Fibroblast of mammary gland (primary cell): ENCODE measurements at regions not wholly inside any gene's neighbourhood (a gene's known extent, or its start where the extent isn't known, plus 50 kb on each side); places are given as distances from the start of the nearest gene placed in this dataset.
"Not testable (repeated sequence)": the region's sequence is repeated elsewhere in the genome, so short reads cannot be mapped to it uniquely, and the experiment has no call there.

ENCODE experiments used
- DNase-seq: peaks from one replicate; pipeline ENCODE4 v3.0.0-alpha.2; 2010; ENCODE audit warnings: low read depth
- H3K4me3 ChIP-seq: 2 replicates; pipeline ENCODE4 v1.5.1; 2011; ENCODE audit warnings: low read depth, mild to moderate bottlenecking, low read length, moderate library complexity; ENCODE audit not compliant: control insufficient read depth
- TF ChIP-seq, protein P1 (sequence below): conservative IDR thresholded peaks from 2 replicates; pipeline ENCODE4 v1.5.1; 2011; ENCODE audit warnings: low read depth, low read length, inconsistent platforms; ENCODE audit not compliant: control insufficient read depth, insufficient read depth

DNA sequence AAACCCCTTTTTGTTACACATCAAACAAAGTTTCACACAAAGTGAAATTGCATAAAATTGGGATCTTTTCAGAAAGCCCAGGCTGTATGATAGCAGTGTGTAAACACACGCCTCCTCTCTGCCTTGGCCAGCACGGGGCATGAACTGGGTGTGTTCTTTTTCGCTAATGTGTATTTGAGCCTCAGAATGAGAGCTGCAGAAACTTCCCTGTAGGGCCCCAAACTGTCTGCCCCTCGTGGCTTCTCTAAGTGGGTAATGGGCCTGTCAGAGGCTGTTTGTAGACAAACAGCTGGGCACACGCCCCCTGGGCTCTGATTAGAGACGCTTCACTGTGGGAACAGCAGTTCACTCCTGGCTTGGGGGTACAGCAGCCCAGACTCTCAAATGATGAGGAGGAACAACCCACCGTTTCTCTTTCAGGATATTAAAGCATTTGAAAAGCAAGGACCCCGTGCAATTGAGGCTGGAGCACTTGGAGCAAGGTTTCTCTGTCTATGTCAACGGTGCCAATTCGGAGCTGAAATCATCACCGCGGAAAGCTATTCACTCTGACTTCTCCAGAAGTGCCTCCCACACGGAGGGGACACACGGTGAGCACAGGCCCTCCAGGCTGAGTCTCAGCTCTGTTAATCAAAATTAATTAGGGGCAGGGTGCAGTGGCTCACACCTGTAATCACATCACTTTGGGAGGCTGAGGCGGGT lies 78.4 kb downstream of the KATNIP start:
- TF ChIP-seq, protein P1, sequence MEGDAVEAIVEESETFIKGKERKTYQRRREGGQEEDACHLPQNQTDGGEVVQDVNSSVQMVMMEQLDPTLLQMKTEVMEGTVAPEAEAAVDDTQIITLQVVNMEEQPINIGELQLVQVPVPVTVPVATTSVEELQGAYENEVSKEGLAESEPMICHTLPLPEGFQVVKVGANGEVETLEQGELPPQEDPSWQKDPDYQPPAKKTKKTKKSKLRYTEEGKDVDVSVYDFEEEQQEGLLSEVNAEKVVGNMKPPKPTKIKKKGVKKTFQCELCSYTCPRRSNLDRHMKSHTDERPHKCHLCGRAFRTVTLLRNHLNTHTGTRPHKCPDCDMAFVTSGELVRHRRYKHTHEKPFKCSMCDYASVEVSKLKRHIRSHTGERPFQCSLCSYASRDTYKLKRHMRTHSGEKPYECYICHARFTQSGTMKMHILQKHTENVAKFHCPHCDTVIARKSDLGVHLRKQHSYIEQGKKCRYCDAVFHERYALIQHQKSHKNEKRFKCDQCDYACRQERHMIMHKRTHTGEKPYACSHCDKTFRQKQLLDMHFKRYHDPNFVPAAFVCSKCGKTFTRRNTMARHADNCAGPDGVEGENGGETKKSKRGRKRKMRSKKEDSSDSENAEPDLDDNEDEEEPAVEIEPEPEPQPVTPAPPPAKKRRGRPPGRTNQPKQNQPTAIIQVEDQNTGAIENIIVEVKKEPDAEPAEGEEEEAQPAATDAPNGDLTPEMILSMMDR, result no peak
- no peak overlapping the region for H3K4me3 ChIP-seq
- no peak for DNase-seq

DNA sequence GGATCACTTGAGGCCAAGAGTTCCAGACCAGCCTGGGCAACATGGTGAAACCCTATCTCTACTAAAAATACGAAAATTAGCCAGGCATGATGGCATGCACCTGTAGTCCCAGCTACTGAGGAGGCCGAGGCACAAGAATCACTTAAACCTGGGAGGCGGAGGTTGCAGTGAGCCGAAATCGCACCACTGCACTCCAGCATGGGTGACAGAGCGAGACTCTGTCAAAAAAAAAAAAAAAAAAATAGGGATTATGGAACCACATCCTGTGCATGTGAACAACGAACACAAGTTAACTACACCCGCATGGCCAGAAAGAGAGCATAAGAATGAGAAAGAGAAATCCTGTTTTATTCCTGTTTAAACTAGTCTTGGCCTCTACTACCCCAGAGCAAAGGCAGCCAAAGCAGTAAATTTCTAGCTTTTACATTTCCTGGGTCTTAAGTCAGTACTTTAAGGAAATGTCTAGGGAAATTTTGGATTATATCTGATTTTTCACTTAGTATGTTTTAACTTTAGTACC lies 79.1 kb downstream of the KATNIP start:
- DNase-seq, H3K4me3 ChIP-seq: not testable (repeated sequence)

DNA sequence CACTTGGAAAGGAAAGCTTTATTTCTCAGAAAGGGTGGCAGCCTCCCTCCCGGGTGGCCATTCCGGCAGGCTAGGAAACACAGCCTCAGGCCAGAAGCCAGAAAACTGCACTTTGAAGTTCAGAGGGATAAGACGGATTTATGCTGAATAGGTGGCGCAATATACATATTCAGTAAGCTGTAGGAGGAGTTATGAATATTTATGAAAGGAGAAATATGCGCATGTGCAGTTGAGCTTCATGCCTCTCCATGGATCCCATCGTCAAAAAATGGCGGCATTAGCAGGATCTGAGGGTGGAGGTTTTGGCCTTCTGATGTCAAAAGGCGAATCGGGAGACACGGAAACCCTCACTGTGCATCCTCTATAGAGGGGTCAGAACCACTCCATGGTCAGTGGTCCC lies 82.3 kb downstream of the KATNIP start:
- no peak for DNase-seq
- H3K4me3 ChIP-seq, result no peak overlapping the region
- TF ChIP-seq, protein P1, result no peak

DNA sequence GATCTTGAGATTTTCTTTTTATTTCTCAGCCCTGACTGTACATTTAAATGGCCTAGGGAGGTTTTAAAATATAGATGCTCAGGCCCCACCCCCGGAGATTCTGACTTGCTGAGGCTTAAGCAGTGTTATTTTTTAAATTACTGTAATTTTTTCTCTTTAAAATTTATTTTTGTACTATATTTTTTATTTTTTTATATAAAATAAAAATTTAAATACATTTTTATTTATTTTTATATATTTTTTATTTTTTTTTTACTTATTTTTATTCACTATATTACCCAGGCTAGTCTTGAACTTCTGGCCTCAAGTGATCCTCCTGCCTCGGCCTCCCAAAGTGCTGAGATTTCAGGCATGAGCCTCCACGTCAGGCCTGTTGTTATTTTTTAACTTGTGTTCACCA lies 83.3 kb downstream of the KATNIP start:
- no peak overlapping the region for H3K4me3 ChIP-seq
- TF ChIP-seq, protein P1, result no peak
- DNase-seq, result no peak

DNA sequence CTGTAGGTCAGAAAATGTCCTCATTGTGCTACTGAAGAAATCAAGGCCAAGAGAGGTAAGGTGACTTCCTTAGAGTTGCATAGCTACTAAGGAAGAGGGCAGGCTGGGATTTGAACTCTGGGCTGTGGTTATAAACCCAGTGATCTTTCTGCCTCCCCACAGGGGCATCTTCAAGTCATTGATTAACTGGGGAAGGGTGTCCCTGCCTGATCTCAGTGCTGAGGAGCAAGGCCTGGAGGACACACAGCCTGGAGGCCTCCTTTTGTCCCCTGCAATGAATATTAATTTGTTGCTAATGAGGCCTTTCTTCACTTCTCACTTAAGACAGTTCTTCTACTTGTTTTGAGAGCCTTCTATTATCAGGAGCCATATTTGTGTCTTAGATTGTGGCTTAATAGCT lies 83.8 kb downstream of the KATNIP start:
- TF ChIP-seq, protein P1, result no peak

DNA sequence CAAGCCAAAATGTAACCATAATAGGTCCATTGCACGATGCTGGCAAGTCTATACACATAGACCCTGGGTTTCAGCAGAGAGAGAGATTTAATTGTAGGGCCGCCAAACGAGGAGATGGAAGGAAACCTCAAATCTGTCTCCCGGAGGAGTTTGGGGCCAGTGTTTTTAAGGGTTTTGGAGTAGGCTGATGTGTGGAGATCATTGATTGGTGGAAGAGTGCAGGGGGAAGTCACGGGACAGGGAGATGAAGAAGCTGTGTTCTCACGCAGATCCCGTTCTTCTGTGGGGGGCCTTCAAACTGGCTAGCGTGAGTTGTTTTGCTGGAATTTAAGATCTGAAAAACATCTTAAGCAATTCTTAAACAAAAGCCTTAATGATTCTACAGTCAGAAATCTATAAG lies 84.8 kb downstream of the KATNIP start:
- peak; percentile 45 for DNase-seq
- no peak overlapping the region for H3K4me3 ChIP-seq
- TF ChIP-seq, protein P1, result no peak

More for the DNA sequence above, 83.8 kb downstream of the KATNIP start:
- no peak for DNase-seq
- no peak overlapping the region for H3K4me3 ChIP-seq

DNA sequence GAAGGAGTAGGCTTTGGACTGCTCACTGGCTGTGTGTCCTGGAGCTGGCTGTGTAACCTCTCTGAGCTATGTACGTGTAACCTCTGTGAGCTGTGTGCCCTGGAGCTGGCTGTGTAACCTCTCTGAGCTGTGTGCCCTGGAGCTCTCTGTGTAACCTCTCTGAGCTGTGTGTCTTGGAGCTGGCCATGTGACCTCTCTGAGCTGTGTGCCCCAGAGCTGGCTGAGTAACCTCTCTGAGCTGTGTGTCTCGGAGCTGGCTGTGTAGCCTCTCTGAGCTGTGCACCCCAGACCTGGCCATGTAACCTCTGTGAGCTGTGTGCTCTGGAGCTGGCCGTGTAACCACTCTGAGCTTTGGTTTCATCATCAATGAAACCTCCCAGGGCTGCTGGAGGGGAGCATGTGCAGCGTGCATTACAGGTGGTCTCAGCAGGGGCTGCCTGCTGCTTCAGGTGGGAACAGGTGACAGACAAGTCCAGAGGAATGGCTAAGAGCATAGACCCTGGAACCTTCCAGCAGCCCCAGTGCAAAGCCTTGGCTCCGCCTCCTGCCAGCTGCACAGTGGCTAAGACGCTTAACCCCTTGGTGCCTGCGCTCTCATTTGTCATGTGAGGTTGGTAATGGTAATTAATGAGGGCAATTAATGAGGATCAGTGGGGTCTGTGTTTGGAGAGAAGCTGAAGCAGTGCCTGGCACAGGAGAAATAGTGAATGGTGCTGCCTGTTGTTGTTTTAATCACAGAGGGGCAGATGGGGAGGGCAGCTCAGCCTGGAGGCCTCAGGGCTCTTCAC lies 86.7 kb downstream of the KATNIP start:
- DNase-seq, result no peak
- TF ChIP-seq, protein P1, result no peak
- no peak overlapping the region for H3K4me3 ChIP-seq
